ENCODE measurements at regions not wholly inside any gene's neighbourhood (a gene's known extent, or its start where the extent isn't known, plus 50 kb on each side); places are given as distances from the start of the nearest gene placed in this dataset.

DNA sequence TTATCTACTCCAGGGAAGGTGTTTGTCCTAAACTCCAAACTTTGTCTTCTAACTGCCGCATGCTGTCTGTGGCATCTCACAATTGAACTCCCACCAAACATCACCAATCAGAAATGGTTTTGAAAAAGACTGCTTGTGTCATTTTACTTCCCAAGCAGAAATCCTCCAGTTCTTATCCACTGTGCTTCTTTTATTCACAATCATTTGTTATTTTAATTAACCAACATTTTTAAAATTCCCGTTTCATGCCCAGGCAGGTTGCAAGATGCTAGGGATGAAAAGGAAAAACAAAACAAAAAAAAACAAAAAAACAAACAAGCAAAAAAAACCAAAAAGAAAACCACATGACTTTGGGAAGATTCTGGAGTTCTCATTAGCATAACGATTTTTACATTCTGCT is 63.5 kb upstream of the RAB27B start:
- no peak for TF ChIP-seq POLR2A (IDR thresholded peaks at IDR 0.05)
- TF ChIP-seq, protein P1, sequence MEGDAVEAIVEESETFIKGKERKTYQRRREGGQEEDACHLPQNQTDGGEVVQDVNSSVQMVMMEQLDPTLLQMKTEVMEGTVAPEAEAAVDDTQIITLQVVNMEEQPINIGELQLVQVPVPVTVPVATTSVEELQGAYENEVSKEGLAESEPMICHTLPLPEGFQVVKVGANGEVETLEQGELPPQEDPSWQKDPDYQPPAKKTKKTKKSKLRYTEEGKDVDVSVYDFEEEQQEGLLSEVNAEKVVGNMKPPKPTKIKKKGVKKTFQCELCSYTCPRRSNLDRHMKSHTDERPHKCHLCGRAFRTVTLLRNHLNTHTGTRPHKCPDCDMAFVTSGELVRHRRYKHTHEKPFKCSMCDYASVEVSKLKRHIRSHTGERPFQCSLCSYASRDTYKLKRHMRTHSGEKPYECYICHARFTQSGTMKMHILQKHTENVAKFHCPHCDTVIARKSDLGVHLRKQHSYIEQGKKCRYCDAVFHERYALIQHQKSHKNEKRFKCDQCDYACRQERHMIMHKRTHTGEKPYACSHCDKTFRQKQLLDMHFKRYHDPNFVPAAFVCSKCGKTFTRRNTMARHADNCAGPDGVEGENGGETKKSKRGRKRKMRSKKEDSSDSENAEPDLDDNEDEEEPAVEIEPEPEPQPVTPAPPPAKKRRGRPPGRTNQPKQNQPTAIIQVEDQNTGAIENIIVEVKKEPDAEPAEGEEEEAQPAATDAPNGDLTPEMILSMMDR (IDR thresholded peaks at IDR 0.05), result no peak
